ENCODE measurements at regions not wholly inside any gene's neighbourhood (a gene's known extent, or its start where the extent isn't known, plus 50 kb on each side); places are given as distances from the start of the nearest gene placed in this dataset.

DNA sequence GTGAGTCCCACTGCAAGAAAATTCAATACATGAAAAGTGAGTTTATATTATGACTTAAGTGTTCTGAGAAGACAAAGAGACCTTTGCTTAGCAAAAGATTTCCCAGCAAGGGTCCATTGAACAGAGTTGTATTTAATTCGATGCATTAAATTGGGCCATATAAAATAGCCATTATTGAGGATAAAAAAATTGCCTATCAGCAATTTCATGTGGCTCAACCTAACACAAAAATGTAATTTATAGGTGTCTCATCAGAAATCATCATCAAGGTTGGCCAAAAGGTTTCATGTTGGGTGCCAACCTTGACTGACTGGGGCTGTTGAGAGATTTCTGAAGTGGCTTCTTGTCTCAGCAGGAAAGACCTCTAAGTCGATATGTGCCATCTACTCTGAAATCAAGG, 84.8 kb upstream of the TOX3 start:
- TF ChIP-seq, protein P1, sequence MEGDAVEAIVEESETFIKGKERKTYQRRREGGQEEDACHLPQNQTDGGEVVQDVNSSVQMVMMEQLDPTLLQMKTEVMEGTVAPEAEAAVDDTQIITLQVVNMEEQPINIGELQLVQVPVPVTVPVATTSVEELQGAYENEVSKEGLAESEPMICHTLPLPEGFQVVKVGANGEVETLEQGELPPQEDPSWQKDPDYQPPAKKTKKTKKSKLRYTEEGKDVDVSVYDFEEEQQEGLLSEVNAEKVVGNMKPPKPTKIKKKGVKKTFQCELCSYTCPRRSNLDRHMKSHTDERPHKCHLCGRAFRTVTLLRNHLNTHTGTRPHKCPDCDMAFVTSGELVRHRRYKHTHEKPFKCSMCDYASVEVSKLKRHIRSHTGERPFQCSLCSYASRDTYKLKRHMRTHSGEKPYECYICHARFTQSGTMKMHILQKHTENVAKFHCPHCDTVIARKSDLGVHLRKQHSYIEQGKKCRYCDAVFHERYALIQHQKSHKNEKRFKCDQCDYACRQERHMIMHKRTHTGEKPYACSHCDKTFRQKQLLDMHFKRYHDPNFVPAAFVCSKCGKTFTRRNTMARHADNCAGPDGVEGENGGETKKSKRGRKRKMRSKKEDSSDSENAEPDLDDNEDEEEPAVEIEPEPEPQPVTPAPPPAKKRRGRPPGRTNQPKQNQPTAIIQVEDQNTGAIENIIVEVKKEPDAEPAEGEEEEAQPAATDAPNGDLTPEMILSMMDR (IDR thresholded peaks at IDR 0.05; ENCODE audit: low read length): no peak
- TF ChIP-seq EZH2phosphoT487 (IDR thresholded peaks at IDR 0.05; ENCODE audit: low read length): no peak
- no peak for TF ChIP-seq EZH2 (optimal IDR thresholded peaks at IDR 0.05; ENCODE audit: low read depth, low read length)
- no peak overlapping the region for H3K4me2 ChIP-seq (ENCODE audit: low read depth, low read length)
- no peak overlapping the region for H3K27ac ChIP-seq (ENCODE audit: low read length)
- DNase-seq: no peak
- no peak overlapping the region for H2AFZ ChIP-seq (ENCODE audit: low read length)
- no peaks in the 10 kb centered on the region for H3K9me3 ChIP-seq (replicated peaks; ENCODE audit: insufficient read depth, low read length)
- H4K20me1 ChIP-seq (ENCODE audit: insufficient read depth, low read length): no peaks in the 10 kb centered on the region
- H3K9me2 ChIP-seq (replicated peaks; ENCODE audit: insufficient read depth, low read length): no peaks in the 10 kb centered on the region
- H3K4me3 ChIP-seq (ENCODE audit: low read length): no peak overlapping the region
- no peaks in the 10 kb centered on the region for H3F3A ChIP-seq (ENCODE audit: insufficient read depth, low read length)
- no peaks in the 10 kb centered on the region for H3K79me2 ChIP-seq (ENCODE audit: low read length)
- no peaks in the 10 kb centered on the region for H3K36me3 ChIP-seq (replicated peaks; ENCODE audit: insufficient read depth, low read length)
- no peaks in the 10 kb centered on the region for H3K27me3 ChIP-seq (replicated peaks; ENCODE audit: insufficient read depth, low read length)
- no peak overlapping the region for H3K9ac ChIP-seq (ENCODE audit: low read length)
- no peaks in the 10 kb centered on the region for H3K4me1 ChIP-seq (ENCODE audit: low read length)

DNA sequence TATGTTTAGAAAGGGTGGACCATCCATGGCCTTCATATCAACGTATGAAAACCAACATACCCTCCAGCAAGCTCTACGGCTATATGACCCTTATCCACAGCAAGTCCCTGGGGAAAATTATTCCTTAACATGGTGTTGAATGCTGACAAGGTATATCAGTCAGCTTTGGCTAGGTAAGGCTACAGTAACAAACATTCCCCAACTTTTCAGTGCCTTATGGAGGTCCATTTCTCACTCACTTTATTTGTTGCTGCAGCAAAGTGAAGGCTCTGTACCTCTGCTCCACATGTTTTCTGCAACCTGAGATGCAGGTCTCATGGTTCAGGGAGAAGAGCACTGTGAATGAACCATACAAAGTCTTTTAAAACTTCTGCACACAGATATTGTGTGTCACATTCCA, 83.8 kb upstream of the TOX3 start:
- Histone ChIP-seq H3F3A (ENCODE audit: insufficient read depth, low read length) (no peaks in the 10 kb centered on the region), H2AFZ (ENCODE audit: low read length) (no peak overlapping the region), H4K20me1 (ENCODE audit: insufficient read depth, low read length) (no peaks in the 10 kb centered on the region), H3K9ac (ENCODE audit: low read length) (no peak overlapping the region), H3K36me3 (replicated peaks; ENCODE audit: insufficient read depth, low read length) (no peaks in the 10 kb centered on the region), H3K27me3 (replicated peaks; ENCODE audit: insufficient read depth, low read length) (no peaks in the 10 kb centered on the region), H3K4me3 (ENCODE audit: low read length) (no peak overlapping the region), H3K4me2 (ENCODE audit: low read depth, low read length) (no peak overlapping the region), H3K4me1 (ENCODE audit: low read length) (no peaks in the 10 kb centered on the region), H3K79me2 (ENCODE audit: low read length) (no peaks in the 10 kb centered on the region), H3K9me3 (replicated peaks; ENCODE audit: insufficient read depth, low read length) (no peaks in the 10 kb centered on the region), H3K27ac (ENCODE audit: low read length) (no peak overlapping the region), H3K9me2 (replicated peaks; ENCODE audit: insufficient read depth, low read length) (no peaks in the 10 kb centered on the region)
- no peak for TF ChIP-seq EZH2phosphoT487 (IDR thresholded peaks at IDR 0.05; ENCODE audit: low read length)
- TF ChIP-seq EZH2 (optimal IDR thresholded peaks at IDR 0.05; ENCODE audit: low read depth, low read length): no peak
- TF ChIP-seq, protein P1 (IDR thresholded peaks at IDR 0.05; ENCODE audit: low read length): no peak
- no peak for DNase-seq

DNA sequence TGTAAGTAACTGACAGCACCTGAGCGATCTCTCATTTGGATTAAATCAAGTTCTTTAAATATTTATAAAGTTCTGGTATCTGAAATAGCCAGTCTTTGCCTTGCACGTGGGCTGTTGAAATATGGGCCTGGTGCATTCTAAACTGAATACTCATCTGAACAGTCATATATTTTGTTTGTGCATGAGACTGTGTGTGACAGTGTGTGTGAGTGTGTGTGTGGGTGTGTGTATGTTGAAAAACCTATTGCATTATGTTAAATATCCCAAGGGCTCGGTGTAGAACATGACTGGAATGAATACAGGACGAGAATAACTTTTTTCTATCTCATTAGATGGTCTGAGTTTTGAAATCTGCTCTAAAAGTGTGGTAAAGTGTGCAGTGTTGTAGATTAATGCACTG, 82.4 kb upstream of the TOX3 start:
- no peaks in the 10 kb centered on the region for H3K9me2 ChIP-seq (replicated peaks; ENCODE audit: insufficient read depth, low read length)
- H3K4me2 ChIP-seq (ENCODE audit: low read depth, low read length): no peak overlapping the region
- no peaks in the 10 kb centered on the region for H3F3A ChIP-seq (ENCODE audit: insufficient read depth, low read length)
- no peaks in the 10 kb centered on the region for H4K20me1 ChIP-seq (ENCODE audit: insufficient read depth, low read length)
- no peak for DNase-seq
- H3K9ac ChIP-seq (ENCODE audit: low read length): no peak overlapping the region
- H3K9me3 ChIP-seq (replicated peaks; ENCODE audit: insufficient read depth, low read length): no peaks in the 10 kb centered on the region
- no peak for TF ChIP-seq EZH2 (optimal IDR thresholded peaks at IDR 0.05; ENCODE audit: low read depth, low read length)
- TF ChIP-seq, protein P1 (IDR thresholded peaks at IDR 0.05; ENCODE audit: low read length): no peak
- no peak for TF ChIP-seq EZH2phosphoT487 (IDR thresholded peaks at IDR 0.05; ENCODE audit: low read length)
- no peak overlapping the region for H2AFZ ChIP-seq (ENCODE audit: low read length)
- no peak overlapping the region for H3K4me3 ChIP-seq (ENCODE audit: low read length)
- H3K27me3 ChIP-seq (replicated peaks; ENCODE audit: insufficient read depth, low read length): no peaks in the 10 kb centered on the region
- no peak overlapping the region for H3K27ac ChIP-seq (ENCODE audit: low read length)
- no peaks in the 10 kb centered on the region for H3K4me1 ChIP-seq (ENCODE audit: low read length)
- H3K79me2 ChIP-seq (ENCODE audit: low read length): no peaks in the 10 kb centered on the region
- no peaks in the 10 kb centered on the region for H3K36me3 ChIP-seq (replicated peaks; ENCODE audit: insufficient read depth, low read length)
